ENCODE measurements at regions not wholly inside any gene's neighbourhood (a gene's known extent, or its start where the extent isn't known, plus 50 kb on each side); places are given as distances from the start of the nearest gene placed in this dataset.

DNA sequence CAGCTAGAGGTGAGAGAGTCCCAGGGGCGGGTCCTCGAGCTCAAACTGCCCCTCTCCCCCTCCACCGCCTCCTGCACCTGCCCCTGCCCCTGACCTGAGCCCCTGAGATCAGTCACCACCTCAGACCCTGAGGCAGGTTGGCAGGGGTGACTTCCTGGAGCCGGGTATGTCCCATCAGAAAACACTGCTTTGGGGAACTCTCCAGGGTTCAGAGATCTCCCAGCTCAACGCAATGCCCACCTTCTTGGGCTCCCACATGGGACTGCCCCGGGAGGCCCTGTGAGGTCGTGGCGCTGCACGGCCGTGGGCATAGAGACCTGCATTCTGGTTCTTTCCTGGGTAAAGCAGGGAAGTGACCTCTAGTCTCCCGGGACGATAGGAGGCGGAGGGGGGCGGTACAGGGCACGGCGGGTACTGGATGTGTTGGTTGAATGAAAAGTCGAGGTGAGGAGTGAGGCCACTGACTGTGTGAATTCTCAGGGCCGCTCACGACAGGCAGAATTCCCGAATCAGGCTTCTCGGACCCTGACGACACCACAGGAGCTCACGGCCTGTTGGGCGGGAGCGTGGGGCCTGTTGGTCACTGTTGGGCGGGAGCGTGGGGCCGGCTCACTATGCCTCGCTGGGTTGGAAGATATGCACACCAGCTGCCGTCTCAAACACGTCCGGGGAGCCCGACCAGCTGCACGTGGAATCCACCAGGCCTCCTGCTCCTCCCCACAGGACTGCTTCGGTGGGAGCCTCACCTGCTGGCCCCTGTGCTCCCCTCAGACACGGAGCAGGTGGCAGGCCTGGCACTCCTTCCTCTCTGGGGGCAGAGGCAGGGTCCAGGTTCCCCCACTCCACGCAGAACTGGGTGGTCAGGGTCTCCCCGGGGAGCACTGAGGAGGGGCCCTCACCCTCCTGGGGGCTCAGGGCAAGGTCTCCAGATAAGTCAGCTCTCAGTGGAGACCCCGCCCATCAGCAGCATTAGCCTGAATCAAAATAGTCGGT lies 178.0 kb upstream of the PPP1R26 start:
- TF ChIP-seq, protein P1, sequence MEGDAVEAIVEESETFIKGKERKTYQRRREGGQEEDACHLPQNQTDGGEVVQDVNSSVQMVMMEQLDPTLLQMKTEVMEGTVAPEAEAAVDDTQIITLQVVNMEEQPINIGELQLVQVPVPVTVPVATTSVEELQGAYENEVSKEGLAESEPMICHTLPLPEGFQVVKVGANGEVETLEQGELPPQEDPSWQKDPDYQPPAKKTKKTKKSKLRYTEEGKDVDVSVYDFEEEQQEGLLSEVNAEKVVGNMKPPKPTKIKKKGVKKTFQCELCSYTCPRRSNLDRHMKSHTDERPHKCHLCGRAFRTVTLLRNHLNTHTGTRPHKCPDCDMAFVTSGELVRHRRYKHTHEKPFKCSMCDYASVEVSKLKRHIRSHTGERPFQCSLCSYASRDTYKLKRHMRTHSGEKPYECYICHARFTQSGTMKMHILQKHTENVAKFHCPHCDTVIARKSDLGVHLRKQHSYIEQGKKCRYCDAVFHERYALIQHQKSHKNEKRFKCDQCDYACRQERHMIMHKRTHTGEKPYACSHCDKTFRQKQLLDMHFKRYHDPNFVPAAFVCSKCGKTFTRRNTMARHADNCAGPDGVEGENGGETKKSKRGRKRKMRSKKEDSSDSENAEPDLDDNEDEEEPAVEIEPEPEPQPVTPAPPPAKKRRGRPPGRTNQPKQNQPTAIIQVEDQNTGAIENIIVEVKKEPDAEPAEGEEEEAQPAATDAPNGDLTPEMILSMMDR (IDR thresholded peaks at IDR 0.05): no peak
- no peak for TF ChIP-seq EZH2 (IDR thresholded peaks at IDR 0.05; ENCODE audit: borderline replicate concordance, insufficient read depth, low read depth, low read length, poor library complexity, severe bottlenecking)
